A549 (cell line): ENCODE measurements at regions not wholly inside any gene's neighbourhood (a gene's known extent, or its start where the extent isn't known, plus 50 kb on each side); places are given as distances from the start of the nearest gene placed in this dataset.
"Not testable (repeated sequence)": the region's sequence is repeated elsewhere in the genome, so short reads cannot be mapped to it uniquely, and the experiment has no call there.

Source experiments
- ATAC-seq, 2 experiments: fragments of 200-7000 bp in 1 of 2; fragments of >200 bp in 1 of 2; cut with Nextera tagmentation in 1 of 2; cut with Tn5 transposase in 1 of 2; 3 replicates each; pipeline versions ENCODE4 v1.8.0 to v1.9.1; 2018 to 2020; ENCODE audit warnings: mild to moderate bottlenecking in 1 of 2, moderate library complexity in 1 of 2
- CTCF ChIA-PET: fragments of 300-600 bp; sonication (Branson Sonifier 250); formaldehyde crosslinking; extraction: SDS; loops from one replicate; lab custom pipeline; 2021; ENCODE audit warnings: antibody characterized with exemption, inconsistent platforms; lab: Yijun Ruan, JAX
- POLR2A ChIA-PET: fragments of 350-600 bp; formaldehyde crosslinking; extraction: SDS; loops from one replicate; lab custom pipeline; 2021; ENCODE audit warnings: antibody characterized with exemption, inconsistent platforms; lab: Yijun Ruan, JAX
- DNase-seq, 2 experiments: peaks; one replicate each; pipeline versions ENCODE4 v3.0.0 to v3.0.0-alpha.2; 2011 to 2016; ENCODE audit warnings: low read depth in 1 of 2, low spot score in 1 of 2
- FAIRE-seq: peaks from 2 replicates; lab custom pipeline; 2011; peaks lifted over from hg19 to GRCh38; lab: Jason Lieb, UNC
- H3K27ac ChIP-seq, 2 experiments: fragments of >200 bp; sonication (Bioruptor Twin); formaldehyde crosslinking; 3 replicates each; pipeline ENCODE4 v1.5.1; 2016 to 2017
- H3K4me1 ChIP-seq: fragments of >200 bp; sonication (Bioruptor Twin); formaldehyde crosslinking; 3 replicates; pipeline ENCODE4 v1.6.1; 2016
- H3K4me2 ChIP-seq: fragments of >200 bp; sonication (Bioruptor Twin); formaldehyde crosslinking; 3 replicates; pipeline ENCODE4 v1.6.1; 2016
- H3K4me3 ChIP-seq: fragments of >200 bp; sonication (Bioruptor Twin); formaldehyde crosslinking; 3 replicates; pipeline ENCODE4 v1.5.1; 2016
- H3K9me3 ChIP-seq: fragments of >200 bp; sonication (Bioruptor Twin); formaldehyde crosslinking; 3 replicates; pipeline ENCODE4 v1.6.1; 2016
- BHLHE40 ChIP-seq: IDR thresholded peaks from 2 replicates; pipeline ENCODE4 v1.6.1; 2012; ENCODE audit warnings: low read depth, low read length, inconsistent platforms
- CBX2 ChIP-seq: fragments of 200-600 bp; sonication (generic); IDR thresholded peaks from 2 replicates; pipeline ENCODE4 v1.6.1; 2016; ENCODE audit warnings: low read depth, mild to moderate bottlenecking, borderline replicate concordance
- CEBPB ChIP-seq, 2 experiments: fragments of >200 bp in 1 of 2; sonication (Bioruptor Twin) in 1 of 2; formaldehyde crosslinking in 1 of 2; IDR thresholded peaks; 2 replicates each; pipeline ENCODE4 v1.6.1; 2012 to 2016
- ESRRA ChIP-seq: fragments of 150-350 bp; IDR thresholded peaks from 2 replicates; pipeline ENCODE4 v1.6.1; 2014; ENCODE audit warnings: mild to moderate bottlenecking, low read length, borderline replicate concordance
- FOSB ChIP-seq: fragments of 250-450 bp; sonication (Bioruptor Pico); IDR thresholded peaks from 2 replicates; pipeline ENCODE4 v1.5.0; 2020; ENCODE audit warnings: mild to moderate bottlenecking, moderate library complexity
- FOXS1 ChIP-seq: fragments of 250-450 bp; sonication (Bioruptor Pico); IDR thresholded peaks from 2 replicates; pipeline ENCODE4 v1.5.0; 2020; ENCODE audit warnings: mild to moderate bottlenecking, moderate library complexity
- GATA3 ChIP-seq: IDR thresholded peaks from 2 replicates; pipeline ENCODE4 v1.6.1; 2012; ENCODE audit warnings: borderline replicate concordance
- HOXB13 ChIP-seq: fragments of 250-450 bp; sonication (Bioruptor Pico); IDR thresholded peaks from 2 replicates; pipeline ENCODE4 v1.5.0; 2020; ENCODE audit warnings: low read depth, mild to moderate bottlenecking, moderate library complexity
- HOXB5 ChIP-seq: fragments of 250-450 bp; sonication (Bioruptor Pico); IDR thresholded peaks from 2 replicates; pipeline ENCODE4 v1.5.0; 2020; ENCODE audit warnings: mild to moderate bottlenecking, moderate library complexity
- JUN ChIP-seq, 2 experiments: fragments of >200 bp; sonication (Bioruptor Twin); formaldehyde crosslinking; IDR thresholded peaks; 2 replicates in 1 of 2; 3 replicates in 1 of 2; pipeline ENCODE4 v1.6.1; 2016 to 2017
- KDM5A ChIP-seq: fragments of 200-600 bp; sonication (generic); IDR thresholded peaks from 2 replicates; pipeline ENCODE4 v1.6.1; 2016; ENCODE audit warnings: antibody characterized with exemption, mild to moderate bottlenecking
- MAFK ChIP-seq: fragments of 450-650 bp; IDR thresholded peaks from 2 replicates; pipeline ENCODE4 v1.6.1; 2014; ENCODE audit not compliant: partially characterized antibody
- MAZ ChIP-seq: fragments of 150-350 bp; IDR thresholded peaks from 2 replicates; pipeline ENCODE4 v1.6.1; 2014; ENCODE audit warnings: antibody characterized with exemption, low read depth, low read length, borderline replicate concordance
- NFE2L2 ChIP-seq: fragments of 150-350 bp; conservative IDR thresholded peaks from 2 replicates; pipeline ENCODE4 v1.6.1; 2014; ENCODE audit warnings: low read length
- POLR2A ChIP-seq: IDR thresholded peaks from 2 replicates; pipeline ENCODE4 v1.6.1; 2012; ENCODE audit warnings: mild to moderate bottlenecking, low read length
- POLR2AphosphoS2 ChIP-seq: conservative IDR thresholded peaks from 2 replicates; pipeline ENCODE4 v1.6.1; 2012; ENCODE audit warnings: low read length, improper control_type of control experiment, inconsistent platforms
- RAD21 ChIP-seq, 2 experiments: fragments of >200 bp in 1 of 2; sonication (Bioruptor Twin) in 1 of 2; formaldehyde crosslinking in 1 of 2; IDR thresholded peaks in 1 of 2; conservative IDR thresholded peaks in 1 of 2; 2 replicates in 1 of 2; 3 replicates in 1 of 2; pipeline ENCODE4 v1.6.1; 2012 to 2018; ENCODE audit warnings: inconsistent platforms in 1 of 2
- RCOR1 ChIP-seq: fragments of 150-350 bp; IDR thresholded peaks from 2 replicates; pipeline ENCODE4 v1.6.1; 2014; ENCODE audit warnings: antibody characterized with exemption, low read length, low read depth
- RFX5 ChIP-seq: fragments of 450-650 bp; IDR thresholded peaks from 2 replicates; pipeline ENCODE4 v1.7.1; 2014; ENCODE audit warnings: antibody characterized with exemption, mild to moderate bottlenecking, moderate library complexity
- SREBF2 ChIP-seq: fragments of 450-650 bp; IDR thresholded peaks from 2 replicates; pipeline ENCODE4 v1.6.1; 2014; ENCODE audit warnings: mild to moderate bottlenecking, moderate library complexity
- ZC3H11A ChIP-seq: fragments of 450-650 bp; IDR thresholded peaks from 2 replicates; pipeline ENCODE4 v1.6.1; 2014; ENCODE audit warnings: antibody characterized with exemption, mild to moderate bottlenecking
- ZFP36 ChIP-seq: fragments of 450-650 bp; IDR thresholded peaks from 2 replicates; pipeline ENCODE4 v1.6.1; 2014; ENCODE audit warnings: borderline replicate concordance; ENCODE audit not compliant: partially characterized antibody
- ZNF302 ChIP-seq: fragments of 250-450 bp; sonication (Bioruptor Pico); IDR thresholded peaks from 2 replicates; pipeline ENCODE4 v1.9.0; 2021; ENCODE audit warnings: inconsistent platforms, mild to moderate bottlenecking, moderate library complexity
- WGBS: methylation state at CpG from one replicate; pipeline ENCODE4 v1.1.6; 2017; ENCODE audit errors: missing lambda C conversion rate; 5-methylcytosine and 5-hydroxymethylcytosine counted together
- TF ChIP-seq, protein P1 (sequence below): IDR thresholded peaks from 2 replicates; pipeline ENCODE4 v1.6.1; 2012; ENCODE audit warnings: low read depth, borderline replicate concordance
- TF ChIP-seq, protein P2 (sequence below): fragments of 250-450 bp; sonication (Bioruptor Pico); IDR thresholded peaks from 2 replicates; pipeline ENCODE4 v1.5.0; 2020; ENCODE audit warnings: low read depth, mild to moderate bottlenecking, moderate library complexity
- TF ChIP-seq, protein P3 (sequence below): fragments of >200 bp; sonication (Bioruptor Twin); formaldehyde crosslinking; IDR thresholded peaks from 3 replicates; pipeline ENCODE4 v1.6.1; 2016

GRCh38 chr12:131364903-131365820, 345.7 kb upstream of the SFSWAP start (continued):
- no peak for TF ChIP-seq GATA3
- no peak for TF ChIP-seq BHLHE40
- TF ChIP-seq, all 56 proteins: peak for 0

DNA sequence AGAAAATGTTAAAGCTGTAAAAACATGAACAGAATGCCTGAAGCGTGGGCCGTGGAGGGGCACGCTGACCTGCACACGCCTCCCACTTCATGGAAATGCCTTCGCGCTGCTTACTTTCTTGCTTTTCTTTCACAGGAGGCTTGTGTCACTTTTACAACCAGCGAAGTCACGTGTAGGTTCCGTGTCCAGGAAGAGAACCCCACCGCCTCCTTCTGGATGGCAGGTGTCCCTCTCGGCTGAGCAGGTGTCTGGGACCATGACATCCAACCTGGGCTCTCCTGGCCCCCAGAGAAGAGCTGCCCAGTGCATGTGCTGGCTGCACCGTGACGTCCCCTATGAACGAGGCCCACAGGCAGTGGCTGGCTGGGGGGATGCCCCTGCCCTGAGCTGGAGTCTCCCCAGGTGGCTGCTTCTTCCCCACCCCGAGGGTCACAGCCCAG, 345.0 kb upstream of the SFSWAP start:
- no peaks in the 10 kb centered on the region for H3K4me1 ChIP-seq

GRCh38 chr12:131366261-131366871, 344.5 kb upstream of the SFSWAP start:
- TF ChIP-seq JUN (IDR thresholded peaks at IDR 0.05) (no peak), BHLHE40 (no peak), MAZ (no peak), ZNF302 (CRISPR knock-in tag) (no peak), POLR2AphosphoS2 (no peak), ESRRA (no peak), ZFP36 (no peak), RFX5 (no peak), SREBF2 (no peak), KDM5A (no peak), RCOR1 (no peak), CEBPB (IDR thresholded peaks at IDR 0.05) (no peak)
- TF ChIP-seq, protein P1, sequence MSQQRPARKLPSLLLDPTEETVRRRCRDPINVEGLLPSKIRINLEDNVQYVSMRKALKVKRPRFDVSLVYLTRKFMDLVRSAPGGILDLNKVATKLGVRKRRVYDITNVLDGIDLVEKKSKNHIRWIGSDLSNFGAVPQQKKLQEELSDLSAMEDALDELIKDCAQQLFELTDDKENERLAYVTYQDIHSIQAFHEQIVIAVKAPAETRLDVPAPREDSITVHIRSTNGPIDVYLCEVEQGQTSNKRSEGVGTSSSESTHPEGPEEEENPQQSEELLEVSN, result no peak
- TF ChIP-seq, protein P2, sequence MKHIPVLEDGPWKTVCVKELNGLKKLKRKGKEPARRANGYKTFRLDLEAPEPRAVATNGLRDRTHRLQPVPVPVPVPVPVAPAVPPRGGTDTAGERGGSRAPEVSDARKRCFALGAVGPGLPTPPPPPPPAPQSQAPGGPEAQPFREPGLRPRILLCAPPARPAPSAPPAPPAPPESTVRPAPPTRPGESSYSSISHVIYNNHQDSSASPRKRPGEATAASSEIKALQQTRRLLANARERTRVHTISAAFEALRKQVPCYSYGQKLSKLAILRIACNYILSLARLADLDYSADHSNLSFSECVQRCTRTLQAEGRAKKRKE (CRISPR knock-in tag), result no peak
- H3K4me2 ChIP-seq, result no peak overlapping the region
- CTCF ChIA-PET, result no interaction called here
- H3K4me1 ChIP-seq, result no peaks in the 10 kb centered on the region
- 57% methylated on average over 8 of the region's 11 CpGs for WGBS
- H3K27ac ChIP-seq, result no peak overlapping the region
- no peak for DNase-seq
- ATAC-seq, result no peak
- no peak overlapping the region for H3K4me3 ChIP-seq
- H3K9me3 ChIP-seq, result no peaks in the 10 kb centered on the region
- no peak for FAIRE-seq
- POLR2A ChIA-PET, result no interaction called here

More for the DNA sequence above, 345.0 kb upstream of the SFSWAP start:
- TF ChIP-seq MAFK, result no peak
- TF ChIP-seq RCOR1, result no peak
- TF ChIP-seq NFE2L2, result no peak
- no peak for TF ChIP-seq FOSB (CRISPR knock-in tag)
- TF ChIP-seq, protein P3, sequence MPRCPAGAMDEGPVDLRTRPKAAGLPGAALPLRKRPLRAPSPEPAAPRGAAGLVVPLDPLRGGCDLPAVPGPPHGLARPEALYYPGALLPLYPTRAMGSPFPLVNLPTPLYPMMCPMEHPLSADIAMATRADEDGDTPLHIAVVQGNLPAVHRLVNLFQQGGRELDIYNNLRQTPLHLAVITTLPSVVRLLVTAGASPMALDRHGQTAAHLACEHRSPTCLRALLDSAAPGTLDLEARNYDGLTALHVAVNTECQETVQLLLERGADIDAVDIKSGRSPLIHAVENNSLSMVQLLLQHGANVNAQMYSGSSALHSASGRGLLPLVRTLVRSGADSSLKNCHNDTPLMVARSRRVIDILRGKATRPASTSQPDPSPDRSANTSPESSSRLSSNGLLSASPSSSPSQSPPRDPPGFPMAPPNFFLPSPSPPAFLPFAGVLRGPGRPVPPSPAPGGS, result no peak
- no peak for TF ChIP-seq CBX2
- TF ChIP-seq POLR2A, result no peak
- no peak for TF ChIP-seq HOXB13 (CRISPR knock-in tag)
- no peak for TF ChIP-seq HOXB5 (CRISPR knock-in tag)
- TF ChIP-seq RAD21 (conservative IDR thresholded peaks at IDR 0.05 in 1 of 2, IDR thresholded peaks at IDR 0.05 in 1 of 2), result no peak
- no peak for TF ChIP-seq FOXS1 (CRISPR knock-in tag)
- no peak for TF ChIP-seq KDM5A
- no peak for TF ChIP-seq ESRRA
- TF ChIP-seq ZC3H11A, result no peak
- H3K4me3 ChIP-seq, result no peak overlapping the region
- DNase-seq, result no peak
- POLR2A ChIA-PET, result no interaction called here
- FAIRE-seq, result no peak
- 75% methylated on average over 15 of the region's 15 CpGs for WGBS
- no peak overlapping the region for H3K4me2 ChIP-seq
- no peaks in the 10 kb centered on the region for H3K9me3 ChIP-seq
- ATAC-seq, result no peak
- CTCF ChIA-PET, result interaction anchor here (0.8 kb wide), 1 partner anchor 233 kb away, joined by 3 read pairs; no protein-coding TSS in a partner anchor
- H3K27ac ChIP-seq, result no peak overlapping the region

DNA sequence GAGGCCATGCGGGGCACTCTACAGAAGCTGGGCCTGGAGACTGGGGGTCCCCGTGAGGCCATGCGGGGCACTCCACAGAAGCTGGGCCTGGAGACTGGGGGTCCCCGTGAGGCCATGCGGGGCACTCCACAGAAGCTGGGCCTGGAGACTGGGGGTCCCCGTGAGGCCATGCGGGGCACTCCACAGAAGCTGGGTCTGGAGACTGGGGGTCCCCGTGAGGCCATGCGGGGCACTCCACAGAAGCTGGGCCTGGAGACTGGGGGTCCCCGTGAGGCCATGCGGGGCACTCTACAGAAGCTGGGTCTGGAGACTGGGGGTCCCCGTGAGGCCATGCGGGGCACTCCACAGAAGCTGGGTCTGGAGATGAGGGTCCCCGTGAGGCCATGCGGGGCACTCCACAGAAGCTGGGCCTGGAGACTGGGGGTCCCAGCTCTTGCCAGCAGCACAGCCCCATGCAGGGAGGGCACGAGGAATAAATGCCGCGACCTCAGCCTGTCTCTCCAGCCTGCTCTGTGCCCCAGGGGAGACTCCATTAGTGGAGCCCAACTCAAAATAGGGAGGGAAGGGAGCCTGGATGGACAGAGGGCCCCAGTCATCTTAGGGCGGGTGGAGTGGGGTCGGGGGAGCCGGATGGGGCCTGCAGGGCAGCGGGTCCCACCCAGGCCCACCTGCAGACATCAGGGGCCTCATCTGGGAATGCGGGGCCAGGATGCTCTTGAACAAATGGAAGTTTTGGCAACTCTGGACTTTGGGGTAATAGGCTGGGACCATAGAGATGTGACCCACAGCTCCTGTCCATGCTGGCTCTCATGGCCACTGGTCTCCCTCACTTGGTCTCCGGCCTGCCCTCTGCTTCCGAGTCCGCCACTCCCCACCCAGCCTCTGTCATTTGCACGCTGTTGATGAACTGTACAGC, 343.6 kb upstream of the SFSWAP start:
- H3K9me3 ChIP-seq, POLR2A ChIA-PET, DNase-seq, H3K27ac ChIP-seq, H3K4me3 ChIP-seq, CTCF ChIA-PET, ATAC-seq, H3K4me2 ChIP-seq, H3K4me1 ChIP-seq, FAIRE-seq: not testable (repeated sequence)
- WGBS, result 73% methylated on average over 17 of the region's 27 CpGs
